B cell (primary cell): ENCODE measurements at regions not wholly inside any gene's neighbourhood (a gene's known extent, or its start where the extent isn't known, plus 50 kb on each side); places are given as distances from the start of the nearest gene placed in this dataset.

ENCODE experiments used
- ATAC-seq: fragments of 200-7000 bp; cut with Tn5 transposase; one replicate; pipeline ENCODE4 v1.10.0; 2021; ENCODE audit warnings: low read depth, mild to moderate bottlenecking, moderate number of reproducible peaks, moderate library complexity
- CTCF ChIA-PET: fragments of 350-600 bp; sonication (Branson Sonifier 250); formaldehyde crosslinking; loops from one replicate; lab custom pipeline; 2021; ENCODE audit warnings: antibody characterized with exemption, inconsistent platforms; lab: Charles Lee
- POLR2A ChIA-PET: fragments of 350-600 bp; sonication (Branson Sonifier 250); formaldehyde crosslinking; loops from one replicate; lab custom pipeline; 2021; ENCODE audit warnings: antibody characterized with exemption; lab: Charles Lee
- DNase-seq: peaks from one replicate; pipeline ENCODE4 v3.0.0; 2013
- H2AFZ ChIP-seq: 2 replicates; pipeline ENCODE4 v1.6.1; 2012; ENCODE audit warnings: mild to moderate bottlenecking, low read depth, low read length; ENCODE audit not compliant: insufficient read depth, poor library complexity, severe bottlenecking
- H3K27ac ChIP-seq, 2 donors: 1 replicate in 1 of 2; 2 replicates in 1 of 2; pipeline ENCODE4 v1.5.1; 2012 to 2013; ENCODE audit warnings: low read length in 2 of 2, mild to moderate bottlenecking in 2 of 2, moderate library complexity in 1 of 2
- H3K27me3 ChIP-seq, 4 experiments: fragments of 200-600 bp in 1 of 4; sonication (generic) in 1 of 4; replicated peaks in 1 of 4; 1 replicate in 2 of 4; 2 replicates in 2 of 4; pipeline versions ENCODE4 v1.6.1 to v1.7.0; 2013 to 2016; ENCODE audit warnings: low read length in 3 of 4, mild to moderate bottlenecking in 2 of 4, mixed read lengths in 1 of 4, moderate library complexity in 1 of 4; ENCODE audit not compliant: insufficient read depth in 4 of 4, control insufficient read depth in 3 of 4; ENCODE audit errors: control extremely low read depth in 1 of 4
- H3K36me3 ChIP-seq, 2 experiments: replicated peaks in 1 of 2; 1 replicate in 1 of 2; 2 replicates in 1 of 2; pipeline versions ENCODE4 v1.6.1 to v1.7.1; 2013; ENCODE audit warnings: low read length in 1 of 2; ENCODE audit not compliant: insufficient read depth in 2 of 2, control insufficient read depth in 1 of 2; ENCODE audit errors: control extremely low read depth in 1 of 2, extremely low read depth in 1 of 2
- H3K4me1 ChIP-seq, 2 donors: fragments of 200-600 bp in 1 of 2; sonication (generic) in 1 of 2; 1 replicate in 1 of 2; 2 replicates in 1 of 2; pipeline versions ENCODE4 v1.5.1 to v1.6.1; 2013 to 2017; ENCODE audit warnings: low read length in 2 of 2; ENCODE audit not compliant: control insufficient read depth in 2 of 2, insufficient read depth in 2 of 2
- H3K4me2 ChIP-seq: replicated peaks from 2 replicates; pipeline ENCODE3; 2012; ENCODE audit warnings: mild to moderate bottlenecking, low read depth, low read length; ENCODE audit not compliant: poor library complexity, severe bottlenecking
- H3K4me3 ChIP-seq, 5 experiments: fragments of 200-600 bp in 1 of 5; sonication (generic) in 1 of 5; 1 replicate in 3 of 5; 2 replicates in 2 of 5; pipeline versions ENCODE4 v1.5.1 to v1.7.0; 2011 to 2016; ENCODE audit warnings: low read length in 4 of 5, mild to moderate bottlenecking in 4 of 5, low read depth in 2 of 5, control low read depth in 1 of 5, moderate library complexity in 1 of 5; ENCODE audit not compliant: insufficient read depth in 1 of 5; ENCODE audit errors: control extremely low read depth in 1 of 5, extremely low read depth in 1 of 5
- H3K79me2 ChIP-seq: fragments of 200-600 bp; sonication (generic); one replicate; pipeline ENCODE4 v1.6.0; 2016; ENCODE audit warnings: low read length; ENCODE audit not compliant: control insufficient read depth, insufficient read depth
- H3K9ac ChIP-seq: fragments of 200-600 bp; sonication (generic); 2 replicates; pipeline ENCODE4 v1.6.1; 2017; ENCODE audit warnings: mild to moderate bottlenecking, low read length, moderate library complexity
- H3K9me3 ChIP-seq, 3 donors: one replicate each; pipeline versions ENCODE4 v1.6.1 to v1.7.1; 2013; ENCODE audit warnings: low read length in 2 of 3; ENCODE audit not compliant: control insufficient read depth in 2 of 3, insufficient read depth in 1 of 3; ENCODE audit errors: control extremely low read depth in 1 of 3
- H4K20me1 ChIP-seq: 2 replicates; pipeline ENCODE4 v1.6.0; 2012; ENCODE audit warnings: mild to moderate bottlenecking, low read length; ENCODE audit not compliant: insufficient read depth, control insufficient read depth, poor library complexity, severe bottlenecking
- H3K27ac Mint-ChIP-seq: one replicate; pipeline ENCODE4 v1.8.0; 2021; ENCODE audit warnings: mixed read lengths
- H3K27me3 Mint-ChIP-seq: one replicate; pipeline ENCODE4 v1.8.0; 2021; ENCODE audit warnings: mixed read lengths
- H3K4me1 Mint-ChIP-seq: one replicate; pipeline ENCODE4 v1.8.0; 2021; ENCODE audit warnings: mixed read lengths
- H3K4me3 Mint-ChIP-seq: one replicate; pipeline ENCODE4 v1.8.0; 2021; ENCODE audit warnings: mixed read lengths
- H3K9me3 Mint-ChIP-seq: one replicate; pipeline ENCODE4 v1.8.0; 2022; ENCODE audit warnings: mixed read lengths; ENCODE audit not compliant: insufficient read depth
- CTCF ChIP-seq: fragments of 200-600 bp; IDR thresholded peaks from one replicate; pipeline ENCODE4 v1.8.0; 2022; ENCODE audit warnings: antibody characterized with exemption, mild to moderate bottlenecking
- EZH2 ChIP-seq: IDR thresholded peaks from 2 replicates; pipeline ENCODE4 v1.6.1; 2012; ENCODE audit warnings: borderline replicate concordance, low read depth, mild to moderate bottlenecking, moderate library complexity, low read length; ENCODE audit not compliant: insufficient read depth, poor library complexity, severe bottlenecking
- WGBS: methylation state at CpG from one replicate; pipeline ENCODE4 v1.1.5; 2013; ENCODE audit warnings: missing lambda C conversion rate; ENCODE audit not compliant: insufficient coverage; 5-methylcytosine and 5-hydroxymethylcytosine counted together
- intact Hi-C: fragments of 100-400 bp; cut with micrococcal nuclease; formaldehyde crosslinking; loops from one replicate; pipeline ENCODE4 v1.10.0; 2022

- ATAC-seq (no peak), DNase-seq (no peak)
- Mint-ChIP-seq H3K4me3 (no peak overlapping the region), H3K27me3 (no peaks in the 10 kb centered on the region), H3K27ac (no peak overlapping the region), H3K9me3 (peaks cover under 1% of the 10 kb centered on the region), H3K4me1 (peaks cover 3% of the 10 kb centered on the region)
- H3K9ac ChIP-seq = no peak overlapping the region
- intact Hi-C loops = no loop called here
- no peak overlapping the region for H3K4me3 ChIP-seq
- no peak overlapping the region for H3K27ac ChIP-seq
- H2AFZ ChIP-seq = peak overlapping the region; percentile 18
- ChIA-PET CTCF (no interaction called here), POLR2A (no interaction called here)
- H3K4me1 ChIP-seq = no peaks in the 10 kb centered on the region
- H3K4me2 ChIP-seq = no peak overlapping the region
- H3K27me3 ChIP-seq = no peaks in the 10 kb centered on the region
- 27% methylated on average over 3 of the region's 3 CpGs for WGBS
- H3K79me2 ChIP-seq = no peaks in the 10 kb centered on the region
- no peaks in the 10 kb centered on the region for H4K20me1 ChIP-seq
- no peaks in the 10 kb centered on the region for H3K36me3 ChIP-seq
- TF ChIP-seq EZH2 (no peak), CTCF (no peak)
- no peaks in the 10 kb centered on the region for H3K9me3 ChIP-seq
These were observed 83.2 kb upstream of the SSTR1 start for GRCh38 chr14:38124506-38124905.

- no peak for DNase-seq
These were observed 82.1 kb upstream of the SSTR1 start for GRCh38 chr14:38125481-38126037.

More at GRCh38 chr14:38125481-38126037, 82.1 kb upstream of the SSTR1 start:
- Histone ChIP-seq H3K9me3 (no peaks in the 10 kb centered on the region), H4K20me1 (no peaks in the 10 kb centered on the region), H3K4me3 (no peak overlapping the region), H3K9ac (no peak overlapping the region), H3K27ac (no peak overlapping the region), H2AFZ (peak overlapping the region; percentile 43), H3K36me3 (no peaks in the 10 kb centered on the region), H3K4me2 (peak overlapping the region; percentile 22), H3K79me2 (no peaks in the 10 kb centered on the region), H3K4me1 (no peaks in the 10 kb centered on the region), H3K27me3 (no peaks in the 10 kb centered on the region)
- ChIA-PET POLR2A (no interaction called here), CTCF (no interaction called here)
- WGBS = 17% methylated on average over 11 of the region's 11 CpGs
- intact Hi-C loops = no loop called here
- no peak overlapping the region for H3K4me3 Mint-ChIP-seq
- no peak for ATAC-seq
- TF ChIP-seq CTCF (no peak), EZH2 (no peak)
- peaks cover 3% of the 10 kb centered on the region for H3K4me1 Mint-ChIP-seq
- no peak overlapping the region for H3K27ac Mint-ChIP-seq
- no peaks in the 10 kb centered on the region for H3K27me3 Mint-ChIP-seq
- peaks cover 2% of the 10 kb centered on the region for H3K9me3 Mint-ChIP-seq
